H1 (cell line): ENCODE measurements at regions not wholly inside any gene's neighbourhood (a gene's known extent, or its start where the extent isn't known, plus 50 kb on each side); places are given as distances from the start of the nearest gene placed in this dataset.

Experiments
- CTCF ChIA-PET: fragments of 300-600 bp; sonication (Branson Sonifier 250); formaldehyde crosslinking; loops from one replicate; lab custom pipeline; 2021; ENCODE audit not compliant: partially characterized antibody; lab: Charles Lee
- POLR2A ChIA-PET: fragments of 300-600 bp; sonication (Branson Sonifier 250); formaldehyde crosslinking; loops from one replicate; lab custom pipeline; 2021; ENCODE audit warnings: inconsistent platforms; ENCODE audit not compliant: partially characterized antibody; lab: Charles Lee
- DNase-seq, 2 experiments: peaks; one replicate each; pipeline versions ENCODE4 v3.0.0 to v3.0.0-alpha.2; 2010 to 2022; ENCODE audit warnings: low spot score in 2 of 2, low read depth in 1 of 2, mixed read lengths in 1 of 2
- FAIRE-seq: peaks from 2 replicates; lab custom pipeline; 2011; peaks lifted over from hg19 to GRCh38; lab: Jason Lieb, UNC
- H2AFZ ChIP-seq: 2 replicates; pipeline ENCODE4 v1.8.1; 2012; ENCODE audit warnings: low read length, inconsistent platforms
- H2AK5ac ChIP-seq: 2 replicates; pipeline ENCODE4 v1.6.1; 2013; ENCODE audit warnings: low read depth, low read length
- H2BK120ac ChIP-seq: replicated peaks from 2 replicates; pipeline ENCODE3; 2013; ENCODE audit warnings: low read depth, low read length, inconsistent platforms
- H2BK12ac ChIP-seq: 2 replicates; pipeline ENCODE4 v1.6.1; 2013; ENCODE audit warnings: low read depth, low read length
- H2BK15ac ChIP-seq: 2 replicates; pipeline ENCODE4 v1.6.1; 2013; ENCODE audit warnings: low read length
- H2BK20ac ChIP-seq: 2 replicates; pipeline ENCODE4 v1.6.1; 2013; ENCODE audit warnings: low read length
- H2BK5ac ChIP-seq: 2 replicates; pipeline ENCODE4 v1.6.1; 2013; ENCODE audit warnings: low read depth, low read length
- H3K14ac ChIP-seq: 2 replicates; pipeline ENCODE4 v1.6.1; 2013; ENCODE audit warnings: inconsistent platforms; ENCODE audit not compliant: insufficient read length
- H3K18ac ChIP-seq: 2 replicates; pipeline ENCODE4 v1.6.1; 2013; ENCODE audit warnings: low read length; ENCODE audit errors: extremely low read depth
- H3K23ac ChIP-seq: 2 replicates; pipeline ENCODE4 v1.6.1; 2013; ENCODE audit warnings: inconsistent platforms; ENCODE audit not compliant: insufficient read length
- H3K23me2 ChIP-seq: 2 replicates; pipeline ENCODE4 v1.6.1; 2013; ENCODE audit warnings: low read depth, low read length
- H3K27ac ChIP-seq: 2 replicates; pipeline ENCODE4 v1.6.1; 2011; ENCODE audit warnings: low read depth, low read length, inconsistent platforms
- H3K27me3 ChIP-seq, 4 experiments: replicated peaks in 1 of 4; 1 replicate in 1 of 4; 2 replicates in 3 of 4; pipeline versions ENCODE4 v1.6.1 to v1.8.1; 2011 to 2013; ENCODE audit warnings: low read length in 3 of 4, mild to moderate bottlenecking in 3 of 4, inconsistent platforms in 2 of 4, mixed read lengths in 2 of 4, moderate library complexity in 1 of 4; ENCODE audit not compliant: control insufficient read depth in 3 of 4, insufficient read depth in 3 of 4; ENCODE audit errors: extremely low read depth in 1 of 4
- H3K36me3 ChIP-seq, 4 experiments: 2 replicates each; pipeline versions ENCODE4 v1.6.1 to v1.8.1; 2011 to 2013; ENCODE audit warnings: mild to moderate bottlenecking in 4 of 4, low read length in 3 of 4, moderate library complexity in 2 of 4, control low read depth in 1 of 4, inconsistent platforms in 1 of 4; ENCODE audit not compliant: insufficient read depth in 4 of 4, control insufficient read depth in 2 of 4
- H3K4ac ChIP-seq: replicated peaks from 2 replicates; pipeline ENCODE3; 2013; ENCODE audit warnings: low read length, low read depth, mixed read lengths, inconsistent platforms; ENCODE audit not compliant: insufficient read length
- H3K4me1 ChIP-seq, 4 experiments: replicated peaks in 1 of 4; 1 replicate in 1 of 4; 2 replicates in 3 of 4; pipeline versions ENCODE4 v1.6.1 to v1.8.1; 2011 to 2013; ENCODE audit warnings: low read length in 3 of 4, inconsistent platforms in 2 of 4, mixed read lengths in 1 of 4; ENCODE audit not compliant: insufficient read depth in 4 of 4, control insufficient read depth in 3 of 4
- H3K4me2 ChIP-seq, 2 experiments: 2 replicates each; pipeline versions ENCODE4 v1.6.1 to v1.8.1; 2011 to 2013; ENCODE audit warnings: low read depth in 2 of 2, low read length in 2 of 2, control low read depth in 1 of 2, inconsistent platforms in 1 of 2, mild to moderate bottlenecking in 1 of 2; ENCODE audit not compliant: insufficient read depth in 1 of 2
- H3K4me3 ChIP-seq, 4 experiments: fragments of 200-600, 300-600 bp in 1 of 4; sonication (generic), shearing (Covaris generic), sonication (Bioruptor Twin) in 1 of 4; 2 replicates each; pipeline versions ENCODE4 v1.5.1 to v1.8.1; 2011 to 2016; ENCODE audit warnings: low read length in 4 of 4, low read depth in 3 of 4, control low read depth in 2 of 4, inconsistent platforms in 2 of 4, mild to moderate bottlenecking in 2 of 4, mixed read lengths in 1 of 4, moderate library complexity in 1 of 4; ENCODE audit not compliant: insufficient read depth in 2 of 4; ENCODE audit errors: extremely low read depth in 1 of 4
- H3K56ac ChIP-seq: replicated peaks from 2 replicates; pipeline ENCODE3; 2013; ENCODE audit warnings: low read depth, mild to moderate bottlenecking, mixed read lengths, low read length, inconsistent platforms; ENCODE audit not compliant: insufficient read length
- H3K79me1 ChIP-seq: 2 replicates; pipeline ENCODE4 v1.6.1; 2013; ENCODE audit warnings: low read depth, low read length, control low read depth
- H3K79me2 ChIP-seq, 2 experiments: 2 replicates each; pipeline versions ENCODE4 v1.6.1 to v1.8.1; 2012 to 2013; ENCODE audit warnings: low read length in 2 of 2, mild to moderate bottlenecking in 2 of 2, inconsistent platforms in 1 of 2; ENCODE audit not compliant: insufficient read depth in 2 of 2, control insufficient read depth in 1 of 2
- H3K9ac ChIP-seq, 4 experiments: replicated peaks in 1 of 4; 1 replicate in 1 of 4; 2 replicates in 3 of 4; pipeline versions ENCODE4 v1.6.1 to v1.8.1; 2011 to 2013; ENCODE audit warnings: low read depth in 3 of 4, low read length in 3 of 4, control low read depth in 2 of 4, mild to moderate bottlenecking in 2 of 4, moderate library complexity in 2 of 4, inconsistent platforms in 1 of 4; ENCODE audit errors: extremely low read depth in 1 of 4
- H3K9me3 ChIP-seq, 2 experiments: 2 replicates each; pipeline versions ENCODE4 v1.6.1 to v1.8.1; 2012 to 2013; ENCODE audit warnings: mild to moderate bottlenecking in 2 of 2, moderate library complexity in 2 of 2, control low read depth in 1 of 2, inconsistent platforms in 1 of 2, low read depth in 1 of 2, low read length in 1 of 2, mixed read lengths in 1 of 2; ENCODE audit not compliant: insufficient read depth in 2 of 2
- H4K20me1 ChIP-seq, 2 experiments: replicated peaks in 1 of 2; 2 replicates each; pipeline versions ENCODE3 to v1.8.1; 2011 to 2013; ENCODE audit warnings: inconsistent platforms in 2 of 2, low read length in 2 of 2, mild to moderate bottlenecking in 1 of 2; ENCODE audit not compliant: insufficient read depth in 2 of 2, control insufficient read depth in 1 of 2
- H4K5ac ChIP-seq: 2 replicates; pipeline ENCODE4 v1.6.1; 2013; ENCODE audit warnings: low read length, low read depth, mixed read lengths, inconsistent platforms; ENCODE audit not compliant: insufficient read length
- H4K8ac ChIP-seq: 2 replicates; pipeline ENCODE4 v1.8.0; 2013; ENCODE audit warnings: mild to moderate bottlenecking, moderate library complexity, low read length, inconsistent platforms; ENCODE audit not compliant: insufficient read depth; ENCODE audit errors: extremely low read depth
- H4K91ac ChIP-seq: replicated peaks from 2 replicates; pipeline ENCODE3; 2013; ENCODE audit warnings: low read length, mixed read lengths, inconsistent platforms; ENCODE audit not compliant: insufficient read length
- BCL11A ChIP-seq, 2 experiments: IDR thresholded peaks; one replicate each; pipeline ENCODE4 v1.6.1; 2011; ENCODE audit warnings: low read depth in 2 of 2, low read length in 2 of 2, mild to moderate bottlenecking in 2 of 2
- CBX5 ChIP-seq: fragments of 300-800, 300-1000 bp; sonication (generic); IDR thresholded peaks from 2 replicates; pipeline ENCODE4 v1.7.1; 2016; ENCODE audit warnings: antibody characterized with exemption, low read length, low read depth
- KDM1A ChIP-seq: fragments of 200-600, 300-600 bp; sonication (generic); IDR thresholded peaks from 2 replicates; pipeline ENCODE4 v1.7.1; 2016; ENCODE audit warnings: mild to moderate bottlenecking, low read length, borderline replicate concordance
- KDM5A ChIP-seq: fragments of 200-600 bp; IDR thresholded peaks from 2 replicates; pipeline ENCODE4 v1.7.1; 2012; ENCODE audit warnings: mild to moderate bottlenecking, low read length, inconsistent platforms, mixed read lengths
- SIX5 ChIP-seq: IDR thresholded peaks from 2 replicates; pipeline ENCODE4 v1.6.1; 2011; ENCODE audit warnings: mild to moderate bottlenecking, low read depth, low read length
- TAF1 ChIP-seq: IDR thresholded peaks from 2 replicates; pipeline ENCODE4 v1.6.1; 2011; ENCODE audit warnings: mild to moderate bottlenecking, low read depth, low read length
- TCF12 ChIP-seq: IDR thresholded peaks from 2 replicates; pipeline ENCODE4 v1.6.1; 2011; ENCODE audit warnings: low read depth, mild to moderate bottlenecking, low read length
- TEAD4 ChIP-seq: IDR thresholded peaks from 2 replicates; pipeline ENCODE4 v1.6.1; 2012; ENCODE audit warnings: low read depth, low read length, inconsistent platforms, mixed read lengths
- ZNF274 ChIP-seq: IDR thresholded peaks from 2 replicates; pipeline ENCODE4 v1.7.0; 2012; ENCODE audit warnings: low read length, borderline replicate concordance; ENCODE audit errors: extremely low read depth

GRCh38 chr3:99508191-99508590, 130.2 kb upstream of the COL8A1 start:
- H3K27ac ChIP-seq, result no peak overlapping the region
- no peaks in the 10 kb centered on the region for H3K23me2 ChIP-seq
- no peak overlapping the region for H3K4me3 ChIP-seq
- no peak overlapping the region for H2AFZ ChIP-seq
- no peaks in the 10 kb centered on the region for H3K27me3 ChIP-seq
- H3K9ac ChIP-seq, result no peak overlapping the region
- TF ChIP-seq BCL11A (IDR thresholded peaks at IDR 0.05; ENCODE audit: low read depth in 2 of 2, low read length in 2 of 2) (no peak), TAF1 (no peak), SIX5 (no peak), KDM1A (no peak), CBX5 (no peak), TCF12 (no peak), ZNF274 (no peak), TEAD4 (no peak), KDM5A (no peak)
- no peak overlapping the region for H2BK15ac ChIP-seq
- no peak overlapping the region for H2BK12ac ChIP-seq
- no peak overlapping the region for H2BK5ac ChIP-seq
- H3K79me2 ChIP-seq, result no peaks in the 10 kb centered on the region
- H4K5ac ChIP-seq, result no peak overlapping the region
- DNase-seq (no peak), FAIRE-seq (no peak)
- H3K18ac ChIP-seq, result no peak overlapping the region
- H4K91ac ChIP-seq, result no peak overlapping the region
- ChIA-PET POLR2A (no interaction called here), CTCF (interaction anchor here (1.4 to 2.8 kb wide), 3 partner anchors 9 to 24 kb away, joined by 3 to 14 read pairs (median 6); no protein-coding TSS in a partner anchor)
- H3K4me2 ChIP-seq, result no peak overlapping the region
- H3K9me3 ChIP-seq, result no peaks in the 10 kb centered on the region
- H3K14ac ChIP-seq, result no peak overlapping the region
- H3K56ac ChIP-seq, result no peak overlapping the region
- H2AK5ac ChIP-seq, result no peak overlapping the region
- H3K36me3 ChIP-seq, result no peaks in the 10 kb centered on the region
- H3K4me1 ChIP-seq, result peaks cover 0 to 4% (median 0%) of the 10 kb centered on the region in 4 experiments; a peak in 1 of 7 replicates
- H3K79me1 ChIP-seq, result no peaks in the 10 kb centered on the region
- H4K20me1 ChIP-seq, result no peaks in the 10 kb centered on the region
- no peak overlapping the region for H4K8ac ChIP-seq
- H2BK20ac ChIP-seq, result no peak overlapping the region
- H2BK120ac ChIP-seq, result no peak overlapping the region
- H3K4ac ChIP-seq, result no peak overlapping the region
- no peak overlapping the region for H3K23ac ChIP-seq
